Renal cortical epithelial cell (primary cell): ENCODE measurements at regions not wholly inside any gene's neighbourhood (a gene's known extent, or its start where the extent isn't known, plus 50 kb on each side); places are given as distances from the start of the nearest gene placed in this dataset.
"Not testable (repeated sequence)": the region's sequence is repeated elsewhere in the genome, so short reads cannot be mapped to it uniquely, and the experiment has no call there.

Source experiments
- DNase-seq: peaks from one replicate; pipeline ENCODE4 v3.0.0-alpha.2; 2011; ENCODE audit warnings: low read depth

DNA sequence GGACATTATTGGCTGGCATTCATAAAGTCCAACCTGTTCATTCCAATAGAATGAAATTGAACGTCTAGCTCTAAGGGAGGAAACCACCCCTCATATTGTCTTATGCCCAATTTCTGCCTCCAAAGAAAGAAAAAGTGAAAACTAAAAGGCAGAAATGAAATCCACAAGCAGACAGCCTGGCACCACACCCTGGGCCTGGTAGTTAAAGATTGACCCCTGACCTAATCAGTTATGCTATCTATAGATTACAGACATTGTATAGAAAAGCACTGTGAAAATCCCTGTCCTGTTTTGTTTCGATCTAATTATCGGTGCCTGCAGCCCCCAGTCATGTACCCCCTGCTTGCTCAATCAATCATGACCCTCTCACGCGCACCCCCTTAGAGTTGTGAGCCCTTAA, 54.3 kb upstream of the ATP1B1 start:
- not testable (repeated sequence) for DNase-seq

DNA sequence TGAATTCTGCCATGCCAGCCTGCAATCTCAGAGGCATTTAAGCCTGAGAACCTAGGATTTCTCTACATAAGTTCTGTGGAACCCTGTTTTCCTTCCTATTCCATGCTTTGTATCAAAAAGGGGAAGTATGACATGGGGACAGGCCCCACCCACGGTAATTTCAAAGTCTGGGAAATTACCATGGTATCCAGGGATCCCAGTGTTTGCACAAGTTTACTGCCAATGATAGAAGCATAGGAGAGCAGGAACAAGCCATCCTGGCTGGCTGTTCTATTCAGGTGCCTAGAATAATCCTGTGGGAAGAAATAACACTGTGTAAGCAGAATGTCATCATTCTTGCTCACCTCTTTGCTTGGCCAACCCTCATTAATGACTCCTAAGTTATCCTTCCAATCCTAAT, 53.8 kb upstream of the ATP1B1 start:
- DNase-seq, result no peak

DNA sequence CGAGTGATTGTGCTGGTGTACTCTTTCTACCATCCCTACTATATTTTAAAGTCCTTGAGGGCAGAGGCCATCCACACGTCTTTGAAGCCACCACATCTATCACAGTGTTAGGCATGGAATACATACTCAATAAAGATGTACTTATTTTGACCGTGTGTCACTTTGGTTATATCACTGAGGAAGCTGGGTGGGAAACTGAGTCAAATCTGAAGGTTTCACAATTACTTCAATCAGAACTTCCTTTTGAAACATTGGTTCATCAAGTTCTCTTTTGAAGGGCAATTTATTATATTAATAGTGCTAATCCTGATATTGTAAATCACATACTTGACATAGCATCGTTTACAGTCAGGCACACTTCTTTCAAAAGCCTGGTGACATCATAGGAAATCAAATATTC, 53.3 kb upstream of the ATP1B1 start:
- DNase-seq, result no peak
